ENCODE measurements at regions not wholly inside any gene's neighbourhood (a gene's known extent, or its start where the extent isn't known, plus 50 kb on each side); places are given as distances from the start of the nearest gene placed in this dataset.

- Histone ChIP-seq H3K9me3 (ENCODE audit: control insufficient read depth, insufficient read depth, low read length) (no peaks in the 10 kb centered on the region), H3F3A (ENCODE audit: control insufficient read depth, insufficient read depth) (no peaks in the 10 kb centered on the region), H3K4me2 (ENCODE audit: low read length) (no peak overlapping the region), H3K4me1 (ENCODE audit: control insufficient read depth, low read length) (no peaks in the 10 kb centered on the region), H3K9me2 (replicated peaks; ENCODE audit: control insufficient read depth, low read length) (no peaks in the 10 kb centered on the region), H3K79me2 (ENCODE audit: control insufficient read depth, low read length) (no peaks in the 10 kb centered on the region), H4K20me1 (ENCODE audit: control insufficient read depth, insufficient read depth, low read depth, low read length) (no peaks in the 10 kb centered on the region), H3K27ac (ENCODE audit: low read depth, low read length) (no peak overlapping the region), H3K36me3 (ENCODE audit: control insufficient read depth, low read length) (no peaks in the 10 kb centered on the region), H3K27me3 (ENCODE audit: control insufficient read depth, low read length) (no peaks in the 10 kb centered on the region), H3K4me3 (ENCODE audit: low read length) (no peak overlapping the region)
- TF ChIP-seq, protein P1, sequence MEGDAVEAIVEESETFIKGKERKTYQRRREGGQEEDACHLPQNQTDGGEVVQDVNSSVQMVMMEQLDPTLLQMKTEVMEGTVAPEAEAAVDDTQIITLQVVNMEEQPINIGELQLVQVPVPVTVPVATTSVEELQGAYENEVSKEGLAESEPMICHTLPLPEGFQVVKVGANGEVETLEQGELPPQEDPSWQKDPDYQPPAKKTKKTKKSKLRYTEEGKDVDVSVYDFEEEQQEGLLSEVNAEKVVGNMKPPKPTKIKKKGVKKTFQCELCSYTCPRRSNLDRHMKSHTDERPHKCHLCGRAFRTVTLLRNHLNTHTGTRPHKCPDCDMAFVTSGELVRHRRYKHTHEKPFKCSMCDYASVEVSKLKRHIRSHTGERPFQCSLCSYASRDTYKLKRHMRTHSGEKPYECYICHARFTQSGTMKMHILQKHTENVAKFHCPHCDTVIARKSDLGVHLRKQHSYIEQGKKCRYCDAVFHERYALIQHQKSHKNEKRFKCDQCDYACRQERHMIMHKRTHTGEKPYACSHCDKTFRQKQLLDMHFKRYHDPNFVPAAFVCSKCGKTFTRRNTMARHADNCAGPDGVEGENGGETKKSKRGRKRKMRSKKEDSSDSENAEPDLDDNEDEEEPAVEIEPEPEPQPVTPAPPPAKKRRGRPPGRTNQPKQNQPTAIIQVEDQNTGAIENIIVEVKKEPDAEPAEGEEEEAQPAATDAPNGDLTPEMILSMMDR (IDR thresholded peaks at IDR 0.05; ENCODE audit: low read depth, low read length, poor library complexity, severe bottlenecking): no peak
- no peak for TF ChIP-seq EZH2phosphoT487 (IDR thresholded peaks at IDR 0.05; ENCODE audit: borderline replicate concordance, low read length)
These were observed 227.4 kb upstream of the PPP2R2D start for GRCh38 chr10:131673396-131673795.

GRCh38 chr10:131674130-131674529 lies 226.7 kb upstream of the PPP2R2D start:
- Histone ChIP-seq H3F3A (ENCODE audit: control insufficient read depth, insufficient read depth) (no peaks in the 10 kb centered on the region), H4K20me1 (ENCODE audit: control insufficient read depth, insufficient read depth, low read depth, low read length) (no peaks in the 10 kb centered on the region), H3K36me3 (ENCODE audit: control insufficient read depth, low read length) (no peaks in the 10 kb centered on the region), H3K4me2 (ENCODE audit: low read length) (no peak overlapping the region), H3K79me2 (ENCODE audit: control insufficient read depth, low read length) (no peaks in the 10 kb centered on the region), H3K27ac (ENCODE audit: low read depth, low read length) (no peak overlapping the region), H3K4me3 (ENCODE audit: low read length) (no peak overlapping the region), H3K9me3 (ENCODE audit: control insufficient read depth, insufficient read depth, low read length) (no peaks in the 10 kb centered on the region), H3K4me1 (ENCODE audit: control insufficient read depth, low read length) (no peaks in the 10 kb centered on the region), H3K27me3 (ENCODE audit: control insufficient read depth, low read length) (no peaks in the 10 kb centered on the region), H3K9me2 (replicated peaks; ENCODE audit: control insufficient read depth, low read length) (no peaks in the 10 kb centered on the region)
- no peak for TF ChIP-seq EZH2phosphoT487 (IDR thresholded peaks at IDR 0.05; ENCODE audit: borderline replicate concordance, low read length)
- TF ChIP-seq, protein P1 (IDR thresholded peaks at IDR 0.05; ENCODE audit: low read depth, low read length, poor library complexity, severe bottlenecking): no peak

- Histone ChIP-seq H3K4me3 (ENCODE audit: low read length) (no peak overlapping the region), H4K20me1 (ENCODE audit: control insufficient read depth, insufficient read depth, low read depth, low read length) (no peaks in the 10 kb centered on the region), H3K27me3 (ENCODE audit: control insufficient read depth, low read length) (no peaks in the 10 kb centered on the region), H3F3A (ENCODE audit: control insufficient read depth, insufficient read depth) (no peaks in the 10 kb centered on the region), H3K4me2 (ENCODE audit: low read length) (no peak overlapping the region), H3K79me2 (ENCODE audit: control insufficient read depth, low read length) (no peaks in the 10 kb centered on the region), H3K9me2 (replicated peaks; ENCODE audit: control insufficient read depth, low read length) (no peaks in the 10 kb centered on the region), H3K27ac (ENCODE audit: low read depth, low read length) (no peak overlapping the region), H3K4me1 (ENCODE audit: control insufficient read depth, low read length) (no peaks in the 10 kb centered on the region), H3K36me3 (ENCODE audit: control insufficient read depth, low read length) (no peaks in the 10 kb centered on the region), H3K9me3 (ENCODE audit: control insufficient read depth, insufficient read depth, low read length) (no peaks in the 10 kb centered on the region)
- TF ChIP-seq EZH2phosphoT487 (IDR thresholded peaks at IDR 0.05; ENCODE audit: borderline replicate concordance, low read length): no peak
- TF ChIP-seq, protein P1 (IDR thresholded peaks at IDR 0.05; ENCODE audit: low read depth, low read length, poor library complexity, severe bottlenecking): no peak
These were observed 225.7 kb upstream of the PPP2R2D start for GRCh38 chr10:131675104-131675503.

All from DOHH2 (cell line).